ENCODE measurements at regions not wholly inside any gene's neighbourhood (a gene's known extent, or its start where the extent isn't known, plus 50 kb on each side); places are given as distances from the start of the nearest gene placed in this dataset.

DNA sequence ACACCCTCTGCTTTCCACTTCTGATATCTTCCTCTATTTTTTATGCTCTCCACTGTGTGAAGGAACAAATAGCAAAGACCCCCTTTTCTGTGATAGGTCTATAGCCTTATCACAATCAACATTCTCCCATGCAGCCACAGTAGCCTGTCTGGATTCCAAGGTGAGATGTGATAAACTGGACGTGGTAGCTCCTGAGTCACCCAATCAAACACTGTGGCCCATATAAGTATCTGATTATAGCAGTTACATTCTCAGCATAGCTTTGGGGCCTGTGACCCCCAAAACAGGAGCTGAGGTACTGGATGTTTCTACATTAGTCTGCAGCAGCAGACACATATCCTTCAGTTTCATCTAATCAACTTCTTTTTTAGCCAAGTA lies 172.7 kb upstream of the IGFBP7 start:
- TF ChIP-seq CTCF (conservative IDR thresholded peaks at IDR 0.05; ENCODE audit: low read depth, low read length) (no peak), EZH2 (IDR thresholded peaks at IDR 0.05; ENCODE audit: low read length, unreplicated experiment) (no peak), EZH2phosphoT487 (IDR thresholded peaks at IDR 0.05; ENCODE audit: borderline replicate concordance, low read length) (no peak)

All from PC-3 (cell line).